A673 (cell line): ENCODE measurements at regions not wholly inside any gene's neighbourhood (a gene's known extent, or its start where the extent isn't known, plus 50 kb on each side); places are given as distances from the start of the nearest gene placed in this dataset.

ENCODE experiments used
- BruUV-seq: library from RNA; stranded (reverse); fragments of 400-500 nt; replicated peaks from 2 replicates; lab custom pipeline; 2021; lab: Mats Ljungman, UMichigan
- CTCF ChIA-PET: fragments of 300-600 bp; sonication (Branson Sonifier 250); formaldehyde crosslinking; loops from one replicate; lab custom pipeline; 2022; ENCODE audit warnings: antibody characterized with exemption; lab: Charles Lee
- POLR2A ChIA-PET: fragments of 300-600 bp; sonication (Branson Sonifier 250); formaldehyde crosslinking; loops from one replicate; lab custom pipeline; 2022; ENCODE audit warnings: antibody characterized with exemption; ENCODE audit not compliant: low non-redundant PET; lab: Charles Lee
- DNase-seq: peaks from one replicate; pipeline ENCODE4 v3.0.0-alpha.2; 2015; ENCODE audit warnings: low spot score
- H3K27ac ChIP-seq: fragments of 200-600 bp; sonication (generic); 2 replicates; pipeline ENCODE4 v1.5.1; 2016; ENCODE audit warnings: mixed run types, low read depth, mild to moderate bottlenecking, mixed read lengths, antibody characterized with exemption, low read length; ENCODE audit not compliant: poor library complexity, severe bottlenecking
- H3K27me3 ChIP-seq: fragments of 200-600 bp; sonication (generic); replicated peaks from 2 replicates; pipeline ENCODE4 v1.6.1; 2017; ENCODE audit warnings: mixed run types, low read depth, mild to moderate bottlenecking, mixed read lengths, antibody characterized with exemption, low read length; ENCODE audit not compliant: insufficient read depth, poor library complexity
- H3K36me3 ChIP-seq: fragments of 200-600 bp; sonication (generic); 2 replicates; pipeline ENCODE4 v1.6.1; 2016; ENCODE audit warnings: mixed run types, mild to moderate bottlenecking, mixed read lengths, antibody characterized with exemption, low read length; ENCODE audit not compliant: insufficient read depth, poor library complexity, severe bottlenecking
- H3K4me1 ChIP-seq: fragments of 200-600 bp; sonication (generic); 2 replicates; pipeline ENCODE4 v1.6.1; 2017; ENCODE audit warnings: mixed run types, mild to moderate bottlenecking, mixed read lengths, antibody characterized with exemption, low read length; ENCODE audit not compliant: insufficient read depth, poor library complexity, severe bottlenecking
- H3K4me3 ChIP-seq: fragments of 200-600 bp; sonication (generic); 2 replicates; pipeline ENCODE4 v1.5.1; 2016; ENCODE audit warnings: low read depth, mixed run types, mild to moderate bottlenecking, mixed read lengths, low read length; ENCODE audit not compliant: poor library complexity, severe bottlenecking
- H3K9me3 ChIP-seq: fragments of 200-600 bp; sonication (generic); 2 replicates; pipeline ENCODE4 v1.6.1; 2016; ENCODE audit warnings: mixed run types, low read depth, mild to moderate bottlenecking, mixed read lengths, antibody characterized with exemption, low read length; ENCODE audit not compliant: poor library complexity, severe bottlenecking
- CTCF ChIP-seq: fragments of 300-800, 200-600 bp; sonication (generic); conservative IDR thresholded peaks from 2 replicates; pipeline ENCODE4 v1.5.1; 2017; ENCODE audit warnings: low read depth, mild to moderate bottlenecking, antibody characterized with exemption, low read length, moderate library complexity, mixed read lengths
- EZH2 ChIP-seq: fragments of 200-600 bp; sonication (generic); IDR thresholded peaks from 2 replicates; pipeline ENCODE4 v1.6.1; 2017; ENCODE audit warnings: borderline replicate concordance, low read depth, mild to moderate bottlenecking, mixed read lengths, antibody characterized with exemption, low read length; ENCODE audit not compliant: poor library complexity, severe bottlenecking
- intact Hi-C: fragments of 100-400 bp; cut with micrococcal nuclease; formaldehyde crosslinking; loops from one replicate; pipeline ENCODE4 v1.10.0; 2022; ENCODE audit not compliant: unreplicated experiment

GRCh38 chrX:144849141-144849540 lies 398.2 kb upstream of the SPANXN1 start:
- no peak for DNase-seq

GRCh38 chrX:144896323-144896722 lies 351.0 kb upstream of the SPANXN1 start:
- intact Hi-C loops: no loop called here
- POLR2A ChIA-PET: no interaction called here
- TF ChIP-seq CTCF (peak; percentile 32; the same call in 1 of the 2 replicates), EZH2 (no peak)
- Histone ChIP-seq H3K27me3 (no peaks in the 10 kb centered on the region), H3K27ac (no peak overlapping the region), H3K9me3 (peaks cover 18% of the 10 kb centered on the region), H3K4me3 (no peak overlapping the region), H3K36me3 (no peaks in the 10 kb centered on the region), H3K4me1 (no peaks in the 10 kb centered on the region)
- CTCF ChIA-PET: no interaction called here
- peak; percentile 1 for DNase-seq
- BruUV-seq: no TSS peak

More at GRCh38 chrX:144849141-144849540, 398.2 kb upstream of the SPANXN1 start:
- no TSS peak for BruUV-seq
- Histone ChIP-seq H3K27me3 (no peaks in the 10 kb centered on the region), H3K4me3 (no peak overlapping the region), H3K4me1 (no peaks in the 10 kb centered on the region), H3K9me3 (peaks cover 25% of the 10 kb centered on the region), H3K36me3 (no peaks in the 10 kb centered on the region), H3K27ac (no peak overlapping the region)
- POLR2A ChIA-PET: no interaction called here
- intact Hi-C loops: no loop called here
- CTCF ChIA-PET: no interaction called here
- TF ChIP-seq EZH2: no peak
- no peak for TF ChIP-seq CTCF

- no peak overlapping the region for H3K27ac ChIP-seq
- H3K27me3 ChIP-seq: no peaks in the 10 kb centered on the region
- no peaks in the 10 kb centered on the region for H3K4me1 ChIP-seq
- CTCF ChIA-PET: no interaction called here
- TF ChIP-seq EZH2 (no peak), CTCF (no peak)
- intact Hi-C loops: no loop called here
- no TSS peak for BruUV-seq
- no peak overlapping the region for H3K4me3 ChIP-seq
- H3K36me3 ChIP-seq: no peaks in the 10 kb centered on the region
- H3K9me3 ChIP-seq: peaks cover 26% of the 10 kb centered on the region
- POLR2A ChIA-PET: no interaction called here
- DNase-seq: no peak
Measured at GRCh38 chrX:144901521-144901920, 345.8 kb upstream of the SPANXN1 start.
